ENCODE measurements at regions not wholly inside any gene's neighbourhood (a gene's known extent, or its start where the extent isn't known, plus 50 kb on each side); places are given as distances from the start of the nearest gene placed in this dataset.

- Histone ChIP-seq H3K27me3 (no peaks in the 10 kb centered on the region), H3K27ac (no peak overlapping the region), H3K36me3 (no peaks in the 10 kb centered on the region), H3K9me3 (peaks cover 0 to 5% (median 0%) of the 10 kb centered on the region in 3 donors), H3K4me3 (no peak overlapping the region), H3K4me1 (no peaks in the 10 kb centered on the region)
- WGBS, 2 donors (ENCODE audit: low coverage in 1 of 2) = 77 to 100% methylated on average over 1 of the region's 1 CpG
- no peak for ATAC-seq
- no peak for TF ChIP-seq CTCF (IDR thresholded peaks at IDR 0.05)
- TF ChIP-seq POLR2A (IDR thresholded peaks at IDR 0.05) = no peak
- no peak for TF ChIP-seq POLR2AphosphoS5 (IDR thresholded peaks at IDR 0.05)
- TF ChIP-seq EP300 (IDR thresholded peaks at IDR 0.05) = no peak
Measured at GRCh38 chr3:189537135-189537534, 94.1 kb upstream of the TP63 start.

- H3K4me1 ChIP-seq = no peaks in the 10 kb centered on the region
- H3K27ac ChIP-seq = no peak overlapping the region
- H3K9me3 ChIP-seq = peaks cover 0 to 14% (median 0%) of the 10 kb centered on the region in 3 donors
- H3K4me3 ChIP-seq = no peak overlapping the region
- TF ChIP-seq CTCF (IDR thresholded peaks at IDR 0.05) (no peak), POLR2A (IDR thresholded peaks at IDR 0.05) (no peak), POLR2AphosphoS5 (IDR thresholded peaks at IDR 0.05) (no peak)
- no peaks in the 10 kb centered on the region for H3K36me3 ChIP-seq
- ATAC-seq = no peak
- no peaks in the 10 kb centered on the region for H3K27me3 ChIP-seq
Measured at GRCh38 chr3:189547448-189547847, 83.7 kb upstream of the TP63 start.

- Histone ChIP-seq H3K4me1 (no peaks in the 10 kb centered on the region), H3K36me3 (no peaks in the 10 kb centered on the region), H3K27me3 (no peaks in the 10 kb centered on the region), H3K27ac (no peak overlapping the region), H3K4me3 (no peak overlapping the region), H3K9me3 (peaks cover 0 to 14% (median 0%) of the 10 kb centered on the region in 3 donors)
- no peak for TF ChIP-seq EP300 (IDR thresholded peaks at IDR 0.05)
- no peak for TF ChIP-seq POLR2AphosphoS5 (IDR thresholded peaks at IDR 0.05)
- TF ChIP-seq POLR2A (IDR thresholded peaks at IDR 0.05) = no peak
- no peak for TF ChIP-seq CTCF (IDR thresholded peaks at IDR 0.05)
- no peak for ATAC-seq
Measured at GRCh38 chr3:189548053-189548452, 83.1 kb upstream of the TP63 start.

- 40 to 89% methylated on average over 1 to 2 of the region's 2 CpGs for WGBS, 2 donors (ENCODE audit: low coverage in 1 of 2)
- TF ChIP-seq POLR2A (IDR thresholded peaks at IDR 0.05) (no peak), POLR2AphosphoS5 (IDR thresholded peaks at IDR 0.05) (no peak), CTCF (IDR thresholded peaks at IDR 0.05) (no peak), EP300 (IDR thresholded peaks at IDR 0.05) (no peak)
Measured at GRCh38 chr3:189551007-189551406, 80.2 kb upstream of the TP63 start.

GRCh38 chr3:189554868-189555557, 76.2 kb upstream of the TP63 start:
- no peaks in the 10 kb centered on the region for H3K36me3 ChIP-seq
- WGBS, 2 donors (ENCODE audit: low coverage in 1 of 2) = no CpG with 5 or more reads among the region's 8 CpGs
- no peak overlapping the region for H3K27ac ChIP-seq
- H3K4me1 ChIP-seq = no peaks in the 10 kb centered on the region
- H3K27me3 ChIP-seq = no peaks in the 10 kb centered on the region
- no peak overlapping the region for H3K4me3 ChIP-seq
- no peak for ATAC-seq
- H3K9me3 ChIP-seq = peaks cover 0 to 13% (median 0%) of the 10 kb centered on the region in 3 donors
- TF ChIP-seq POLR2A (IDR thresholded peaks at IDR 0.05) (no peak), EP300 (IDR thresholded peaks at IDR 0.05) (no peak), POLR2AphosphoS5 (IDR thresholded peaks at IDR 0.05) (no peak), CTCF (IDR thresholded peaks at IDR 0.05) (no peak)

More at GRCh38 chr3:189551007-189551406, 80.2 kb upstream of the TP63 start:
- peaks cover 0 to 17% (median 0%) of the 10 kb centered on the region in 3 donors for H3K9me3 ChIP-seq
- H3K27ac ChIP-seq = no peak overlapping the region
- H3K4me3 ChIP-seq = no peak overlapping the region
- no peaks in the 10 kb centered on the region for H3K4me1 ChIP-seq
- H3K36me3 ChIP-seq = no peaks in the 10 kb centered on the region
- ATAC-seq = no peak
- H3K27me3 ChIP-seq = no peaks in the 10 kb centered on the region

Data from gastroesophageal sphincter (tissue), 4 donors.